Neural progenitor cell (in vitro differentiated cells): ENCODE measurements at regions not wholly inside any gene's neighbourhood (a gene's known extent, or its start where the extent isn't known, plus 50 kb on each side); places are given as distances from the start of the nearest gene placed in this dataset.

ENCODE experiments used
- CTCF ChIP-seq: fragments of 200-600 bp; sonication (generic); IDR thresholded peaks from 2 replicates; pipeline ENCODE4 v1.5.1; 2017; ENCODE audit warnings: antibody characterized with exemption, mild to moderate bottlenecking
- EZH2 ChIP-seq: fragments of 200-600 bp; sonication (generic); IDR thresholded peaks from 2 replicates; pipeline ENCODE4 v1.6.1; 2017; ENCODE audit warnings: antibody characterized with exemption, mild to moderate bottlenecking, moderate library complexity

GRCh38 chr5:61815339-61815738, 483.3 kb downstream of the ZSWIM6 start:
- TF ChIP-seq EZH2 (no peak), CTCF (no peak)
